Fibroblast of the conjunctiva (primary cell): ENCODE measurements at regions not wholly inside any gene's neighbourhood (a gene's known extent, or its start where the extent isn't known, plus 50 kb on each side); places are given as distances from the start of the nearest gene placed in this dataset.
"Not testable (repeated sequence)": the region's sequence is repeated elsewhere in the genome, so short reads cannot be mapped to it uniquely, and the experiment has no call there.

Experiments
- DNase-seq: peaks from one replicate; pipeline ENCODE4 v3.0.0-alpha.2; 2010; ENCODE audit warnings: low read depth

- DNase-seq: no peak
Observed at GRCh38 chr10:78458983-78459638, 425.4 kb downstream of the RPS24 start.

- DNase-seq: no peak
Observed at GRCh38 chr10:78459639-78460037, 426.0 kb downstream of the RPS24 start.

DNA sequence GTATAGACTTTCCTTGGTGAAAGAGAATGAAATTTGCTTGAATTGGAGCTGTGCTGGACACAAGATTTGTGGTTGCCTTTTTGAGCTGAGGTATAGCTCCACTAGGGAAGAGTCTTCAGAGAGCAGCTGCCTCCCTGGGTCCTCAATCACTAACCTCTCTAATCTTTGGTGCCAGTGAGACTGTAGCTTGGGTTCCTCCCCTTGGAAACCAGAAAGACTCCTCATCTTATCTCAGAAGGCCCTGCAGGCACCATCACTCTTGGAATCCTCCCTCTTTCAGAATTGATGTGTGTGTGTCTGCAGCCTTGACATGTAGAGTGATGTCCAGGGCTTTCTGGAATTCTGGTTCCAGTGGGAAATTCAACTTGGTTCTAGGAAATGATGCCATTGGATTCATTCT, 426.5 kb downstream of the RPS24 start:
- DNase-seq: no peak

DNA sequence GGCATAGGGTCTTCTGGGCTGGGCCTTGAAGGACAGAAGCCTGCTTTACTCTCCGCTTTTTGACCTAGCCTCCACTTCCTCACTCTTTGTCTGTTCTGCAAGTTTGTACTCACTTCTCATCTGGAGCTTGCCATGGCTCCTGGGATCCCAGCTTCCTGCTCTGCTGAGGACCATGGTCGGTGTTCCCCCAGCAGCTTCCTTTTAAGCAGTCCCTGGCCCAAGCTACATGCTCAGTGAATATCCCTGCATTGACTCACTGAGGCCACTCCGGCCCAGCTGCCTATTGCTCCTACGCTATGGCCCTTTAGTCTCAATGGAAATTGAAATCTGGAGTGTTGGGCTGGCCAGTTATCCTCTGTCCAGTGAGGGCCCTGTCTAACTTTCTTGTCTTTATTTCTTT, 427.7 kb downstream of the RPS24 start:
- DNase-seq: no peak

DNA sequence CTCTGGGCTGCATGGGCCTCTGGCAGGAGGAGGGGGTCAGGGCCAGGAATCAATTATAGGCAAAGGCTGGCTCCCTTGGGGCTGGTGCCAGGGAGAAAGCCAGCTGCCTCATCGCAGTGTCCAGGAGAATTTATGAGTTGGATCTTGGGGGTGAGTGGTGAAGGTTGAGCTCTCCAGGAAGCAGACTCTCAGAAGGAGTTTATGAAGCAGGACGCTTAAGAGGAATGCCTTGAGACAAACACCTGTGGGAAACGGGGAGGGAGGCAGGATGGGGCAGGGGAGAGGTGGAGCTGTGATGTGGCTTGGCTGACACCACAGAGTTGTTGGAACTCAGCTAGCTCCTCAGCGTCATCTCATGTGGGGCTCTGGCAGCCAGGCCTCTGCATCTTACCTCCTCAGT, 428.5 kb downstream of the RPS24 start:
- DNase-seq: no peak

- no peak for DNase-seq
Observed at GRCh38 chr10:78462726-78463228, 429.1 kb downstream of the RPS24 start.

GRCh38 chr10:78464118-78464855, 430.6 kb downstream of the RPS24 start:
- DNase-seq: no peak

DNA sequence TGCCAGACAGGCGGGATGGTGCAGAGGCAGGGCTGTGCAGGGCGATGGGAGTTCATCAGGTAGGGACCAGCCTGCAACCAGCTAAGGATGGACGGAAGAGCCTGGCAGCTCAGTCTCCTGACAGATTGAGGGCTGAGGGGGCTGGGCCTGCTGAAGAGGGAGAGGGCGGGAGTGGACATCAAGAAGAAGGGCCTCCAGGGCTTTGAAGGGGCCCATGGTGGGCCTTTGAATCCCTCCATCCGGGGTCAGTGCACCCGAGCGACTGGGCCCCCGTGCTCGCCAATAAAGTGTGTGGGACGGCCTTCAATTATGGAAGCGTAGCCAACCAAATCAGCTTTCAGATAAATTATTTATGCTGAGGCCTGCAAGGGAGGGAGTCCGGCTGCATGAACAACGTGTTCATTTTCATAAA, 431.2 kb downstream of the RPS24 start:
- no peak for DNase-seq

GRCh38 chr10:78465431-78465830, 431.8 kb downstream of the RPS24 start:
- DNase-seq: no peak

- DNase-seq: no peak
Observed at GRCh38 chr10:78467496-78468106, 433.9 kb downstream of the RPS24 start.

- DNase-seq: not testable (repeated sequence)
Observed at GRCh38 chr10:78468731-78469130, 435.1 kb downstream of the RPS24 start.

GRCh38 chr10:78470267-78471103, 436.8 kb downstream of the RPS24 start:
- no peak for DNase-seq

GRCh38 chr10:78471326-78471722, 437.7 kb downstream of the RPS24 start:
- DNase-seq: no peak

DNA sequence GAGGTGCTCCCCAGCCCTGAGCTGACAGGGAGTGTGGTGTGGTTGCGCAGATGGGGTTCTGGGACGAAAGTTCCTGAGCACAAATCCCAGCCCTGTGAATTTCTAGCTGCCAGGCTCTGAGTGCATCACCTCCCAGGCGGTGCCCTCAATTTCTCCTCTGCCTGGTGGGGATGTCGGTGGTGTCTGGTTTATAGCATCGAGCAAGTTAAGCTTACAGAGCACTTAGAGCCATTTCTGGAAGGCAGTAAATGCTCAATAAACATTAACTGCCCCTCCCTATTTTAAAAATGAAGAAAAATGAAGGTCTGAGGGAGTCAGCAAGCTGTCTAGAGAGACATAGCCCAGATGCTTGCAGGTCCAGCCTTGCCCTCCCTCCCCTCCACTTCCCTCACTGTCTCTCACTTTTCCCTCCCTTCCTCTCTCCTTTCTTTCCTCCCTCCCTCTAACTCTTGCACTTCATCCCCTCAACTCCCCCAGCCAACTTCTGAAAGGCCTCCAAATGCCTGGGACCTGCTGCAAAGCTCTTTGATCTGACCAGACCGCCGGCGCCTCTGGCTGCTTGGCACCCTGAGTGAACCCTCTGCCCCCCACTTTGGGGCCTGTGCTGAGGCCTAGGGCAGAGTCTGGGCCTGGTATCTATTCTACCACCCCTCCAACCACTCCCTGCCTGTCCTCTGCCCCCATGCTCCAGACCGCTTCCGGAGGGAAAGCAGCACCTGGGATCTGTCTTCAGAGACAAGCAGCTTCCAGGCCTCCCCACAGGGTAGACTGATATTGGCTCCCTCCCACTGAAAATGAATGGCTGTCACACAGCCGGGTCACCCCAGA, 438.3 kb downstream of the RPS24 start:
- no peak for DNase-seq

DNA sequence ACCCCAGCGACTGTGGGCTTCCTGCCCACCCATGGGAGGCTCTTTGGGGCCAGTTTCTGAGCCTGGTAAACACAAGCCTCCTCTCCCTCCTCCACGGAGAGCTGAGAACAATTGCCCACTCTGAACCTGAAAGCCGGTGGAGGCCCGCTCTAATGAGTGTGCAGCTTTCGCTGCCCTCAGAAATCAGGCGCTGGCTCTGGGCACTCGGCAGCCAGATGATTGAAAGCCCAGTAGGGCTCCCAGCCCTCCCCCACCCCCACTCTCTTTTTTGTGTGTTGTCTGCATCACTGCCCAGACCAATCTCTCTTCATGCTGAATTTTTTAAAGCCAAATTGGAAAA, 438.9 kb downstream of the RPS24 start:
- DNase-seq: no peak

- no peak for DNase-seq
Observed at GRCh38 chr10:78473006-78473405, 439.3 kb downstream of the RPS24 start.

GRCh38 chr10:78474743-78475142, 441.1 kb downstream of the RPS24 start:
- DNase-seq: no peak

DNA sequence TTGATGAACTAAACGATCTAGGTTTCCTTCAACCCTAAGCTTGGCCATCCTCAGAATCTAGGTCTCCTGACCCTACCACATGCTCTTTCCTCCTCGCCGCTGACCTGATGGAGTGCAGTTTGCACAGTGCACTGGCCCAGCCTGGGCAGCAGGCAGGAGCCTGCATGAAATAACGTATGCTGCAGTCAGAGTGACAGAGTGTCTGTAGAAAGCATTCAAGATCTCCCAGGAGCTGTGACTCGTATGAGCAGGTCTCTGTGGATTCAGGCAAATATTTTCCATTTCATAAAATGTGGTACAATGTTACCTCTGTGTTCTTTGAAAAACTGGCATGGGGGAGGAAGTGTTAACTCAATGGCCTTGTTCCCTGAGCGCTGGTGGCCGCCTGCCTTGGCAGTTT, 441.8 kb downstream of the RPS24 start:
- DNase-seq: no peak

GRCh38 chr10:78476156-78476555, 442.5 kb downstream of the RPS24 start:
- no peak for DNase-seq

- no peak for DNase-seq
Observed at GRCh38 chr10:78476844-78477243, 443.2 kb downstream of the RPS24 start.

DNA sequence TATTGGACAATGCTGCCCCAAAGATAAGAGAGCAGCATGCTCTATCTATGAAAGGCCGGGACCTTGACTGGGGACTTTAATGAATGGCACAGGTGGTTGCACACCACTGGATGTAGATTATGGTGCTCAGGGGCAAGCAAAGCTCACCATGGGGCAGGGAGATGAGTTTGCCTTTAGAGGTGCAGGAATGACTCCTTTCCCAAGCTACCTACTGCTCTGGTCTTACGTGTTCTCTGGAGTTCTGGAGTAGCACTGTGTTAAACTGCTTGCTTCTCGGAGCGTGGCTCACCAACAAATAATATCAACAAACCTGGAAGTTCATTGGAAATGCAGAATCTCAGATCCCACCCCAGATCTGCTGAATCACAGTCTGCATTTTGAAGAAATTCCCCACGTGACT, 445.3 kb downstream of the RPS24 start:
- no peak for DNase-seq

DNA sequence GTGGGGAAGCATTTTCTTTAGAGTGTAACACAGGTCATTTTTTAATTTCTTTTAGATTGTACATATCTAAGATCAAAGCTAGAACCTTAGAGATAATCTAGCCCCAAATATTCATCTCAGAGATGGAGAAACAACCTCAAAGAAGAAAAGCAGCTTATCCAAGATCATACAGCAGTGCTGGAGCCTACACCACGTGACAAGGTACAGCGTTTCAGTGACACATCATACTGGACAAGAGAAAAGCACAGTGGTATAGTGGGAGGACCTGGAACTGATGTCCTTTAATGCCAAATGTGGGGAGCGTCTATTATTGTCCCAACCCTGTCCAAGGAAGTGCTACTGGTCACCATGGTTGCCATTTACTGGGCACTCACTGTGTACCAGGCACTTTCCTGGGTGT, 445.8 kb downstream of the RPS24 start:
- no peak for DNase-seq
